HCT116 (cell line): ENCODE measurements at regions not wholly inside any gene's neighbourhood (a gene's known extent, or its start where the extent isn't known, plus 50 kb on each side); places are given as distances from the start of the nearest gene placed in this dataset.

Source experiments
- ATAC-seq: fragments of 200-7000 bp; cut with Tn5 transposase; 2 replicates; pipeline ENCODE4 v1.9.1; 2020; ENCODE audit warnings: mild to moderate bottlenecking, moderate library complexity
- BruUV-seq: library from RNA; stranded (reverse); fragments of 400-500 nt; replicated peaks from 2 replicates; lab custom pipeline; 2021; lab: Mats Ljungman, UMichigan
- CTCF ChIA-PET: fragments of 300-600 bp; sonication (Branson Sonifier 250); formaldehyde crosslinking; loops from one replicate; lab custom pipeline; 2021; ENCODE audit warnings: antibody characterized with exemption; lab: Charles Lee
- POLR2A ChIA-PET: fragments of 300-600, 350-600 bp; sonication (Branson Sonifier 250); formaldehyde crosslinking; loops from one replicate; lab custom pipeline; 2021; ENCODE audit warnings: antibody characterized with exemption; lab: Charles Lee
- RAD21 ChIA-PET, 2 experiments: fragments of 300-600 bp; sonication (Branson Sonifier 250); formaldehyde crosslinking; loops; one replicate each; lab custom pipeline; 2023; ENCODE audit warnings: low total read pairs in 2 of 2; ENCODE audit not compliant: uncharacterized antibody in 2 of 2, unreplicated experiment in 2 of 2, low non-redundant PET in 1 of 2; lab: Charles Lee
- DNase-seq: peaks from one replicate; pipeline ENCODE4 v3.0.0-alpha.2; 2010; ENCODE audit warnings: low read depth, low spot score
- H2AFZ ChIP-seq: fragments of 200-600 bp; shearing (Covaris generic), sonication (generic); 2 replicates; pipeline ENCODE4 v1.6.1; 2017; ENCODE audit warnings: low read depth, mixed run types, mixed read lengths, antibody characterized with exemption, low read length; ENCODE audit not compliant: poor library complexity, severe bottlenecking
- H3K27ac ChIP-seq: 2 replicates; pipeline ENCODE4 v1.5.1; 2012; ENCODE audit warnings: low read depth, low read length
- H3K27me3 ChIP-seq: fragments of 200-600 bp; sonication (generic); 2 replicates; pipeline ENCODE4 v1.6.1; 2016; ENCODE audit warnings: mixed run types, low read length, mixed read lengths; ENCODE audit not compliant: insufficient read depth
- H3K36me3 ChIP-seq, 2 experiments: fragments of 200-500 bp in 1 of 2; fragments of 200-600 bp in 1 of 2; sonication (Bioruptor generic) in 1 of 2; sonication (generic) in 1 of 2; 2 replicates each; pipeline versions ENCODE4 v1.5.1 to v1.6.1; 2014 to 2016; ENCODE audit warnings: low read length in 2 of 2, inconsistent platforms in 1 of 2, mixed read lengths in 1 of 2, mixed run types in 1 of 2; ENCODE audit not compliant: insufficient read depth in 2 of 2, control insufficient read depth in 1 of 2
- H3K4me1 ChIP-seq, 2 experiments: fragments of 200-600 bp in 1 of 2; sonication (generic) in 1 of 2; 2 replicates each; pipeline versions ENCODE4 v1.5.1 to v1.6.1; 2012 to 2017; ENCODE audit warnings: low read length in 2 of 2, inconsistent platforms in 1 of 2, mild to moderate bottlenecking in 1 of 2, mixed read lengths in 1 of 2, mixed run types in 1 of 2, moderate library complexity in 1 of 2; ENCODE audit not compliant: insufficient read depth in 2 of 2, control insufficient read depth in 1 of 2
- H3K4me2 ChIP-seq: fragments of 200-600 bp; sonication (generic); 2 replicates; pipeline ENCODE4 v1.6.1; 2017; ENCODE audit warnings: mixed run types, low read length, mixed read lengths
- H3K4me3 ChIP-seq, 2 experiments: fragments of 200-600 bp in 1 of 2; sonication (generic) in 1 of 2; replicated peaks in 1 of 2; 2 replicates each; pipeline ENCODE4 v1.5.1; 2011 to 2016; ENCODE audit warnings: low read length in 2 of 2, control low read depth in 1 of 2, low read depth in 1 of 2, mild to moderate bottlenecking in 1 of 2, mixed read lengths in 1 of 2, mixed run types in 1 of 2
- H3K79me2 ChIP-seq: fragments of 200-600 bp; sonication (generic); 2 replicates; pipeline ENCODE4 v1.6.1; 2017; ENCODE audit warnings: mild to moderate bottlenecking, mixed run types, low read length, moderate library complexity, mixed read lengths; ENCODE audit not compliant: insufficient read depth
- H3K9ac ChIP-seq: fragments of 200-600 bp; sonication (generic); 2 replicates; pipeline ENCODE4 v1.6.1; 2016; ENCODE audit warnings: low read length, mixed read lengths
- H3K9me2 ChIP-seq: fragments of 200-600 bp; sonication (generic), shearing (Covaris generic); 2 replicates; pipeline ENCODE4 v1.6.1; 2017; ENCODE audit warnings: mixed run types, mild to moderate bottlenecking, moderate library complexity; ENCODE audit not compliant: insufficient read depth
- H3K9me3 ChIP-seq, 2 experiments: fragments of 200-500 bp in 1 of 2; fragments of 200-600 bp in 1 of 2; sonication (Bioruptor generic) in 1 of 2; sonication (generic) in 1 of 2; 2 replicates each; pipeline ENCODE4 v1.6.1; 2014 to 2017; ENCODE audit warnings: low read length in 2 of 2, mixed read lengths in 2 of 2, inconsistent platforms in 1 of 2, low read depth in 1 of 2, mild to moderate bottlenecking in 1 of 2, mixed run types in 1 of 2, moderate library complexity in 1 of 2; ENCODE audit not compliant: control insufficient read depth in 1 of 2, insufficient read depth in 1 of 2
- H4K20me1 ChIP-seq: fragments of 200-600 bp; sonication (generic), shearing (Covaris generic); 2 replicates; pipeline ENCODE4 v1.6.1; 2017; ENCODE audit warnings: mixed run types, mild to moderate bottlenecking, moderate library complexity; ENCODE audit not compliant: insufficient read depth
- EZH2phosphoT487 ChIP-seq: fragments of 200-600 bp; IDR thresholded peaks from 2 replicates; pipeline ENCODE4 v1.6.1; 2018; ENCODE audit warnings: antibody characterized with exemption, borderline replicate concordance
- SRF ChIP-seq: IDR thresholded peaks from 2 replicates; pipeline ENCODE4 v1.6.1; 2012; ENCODE audit warnings: low read depth
- TCF7L2 ChIP-seq: IDR thresholded peaks from 2 replicates; pipeline ENCODE4 v1.7.0; 2011; ENCODE audit warnings: borderline replicate concordance, inconsistent platforms; ENCODE audit not compliant: insufficient read depth, insufficient read length; ENCODE audit errors: extremely low read depth
- intact Hi-C: fragments of 100-400 bp; cut with micrococcal nuclease; formaldehyde crosslinking; loops from 2 replicates; pipeline ENCODE4 v1.10.0; 2022
- TF ChIP-seq, protein P1 (sequence below): IDR thresholded peaks from 2 replicates; pipeline ENCODE4 v1.6.1; 2012; ENCODE audit warnings: low read depth
- TF ChIP-seq, protein P2 (sequence below), 3 experiments: fragments of 200-600 bp in 1 of 3; sonication (generic) in 1 of 3; IDR thresholded peaks in 2 of 3; conservative IDR thresholded peaks in 1 of 3; 2 replicates each; pipeline ENCODE4 v1.5.1; 2012 to 2017; ENCODE audit warnings: low read depth in 2 of 3, low read length in 2 of 3, antibody characterized with exemption in 1 of 3, borderline replicate concordance in 1 of 3, control low read depth in 1 of 3, mild to moderate bottlenecking in 1 of 3, mixed read lengths in 1 of 3, mixed run types in 1 of 3, moderate library complexity in 1 of 3; ENCODE audit not compliant: insufficient read depth in 1 of 3
- TF ChIP-seq, protein P3 (sequence below): IDR thresholded peaks from 2 replicates; pipeline ENCODE4 v1.6.1; 2012

DNA sequence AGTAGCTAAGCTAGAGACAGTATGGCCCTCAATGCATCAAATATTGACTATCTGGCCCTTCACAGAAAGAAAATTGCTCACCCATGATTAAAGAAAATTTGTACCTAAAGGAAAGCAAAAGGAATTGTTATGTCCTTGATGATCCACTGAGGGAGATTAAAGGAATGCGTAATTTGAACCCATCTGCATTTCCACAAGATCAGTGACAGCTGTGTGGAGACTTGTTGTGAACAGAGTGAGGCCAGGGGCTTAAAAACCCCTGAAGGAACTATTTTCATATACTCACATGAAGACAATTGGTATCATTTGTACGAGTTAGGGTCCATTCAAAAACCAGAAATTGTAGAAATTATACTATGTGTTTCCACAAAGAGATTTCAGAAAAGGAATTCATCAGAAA, 1908.1 kb upstream of the SEL1L start:
- TF ChIP-seq, protein P1, sequence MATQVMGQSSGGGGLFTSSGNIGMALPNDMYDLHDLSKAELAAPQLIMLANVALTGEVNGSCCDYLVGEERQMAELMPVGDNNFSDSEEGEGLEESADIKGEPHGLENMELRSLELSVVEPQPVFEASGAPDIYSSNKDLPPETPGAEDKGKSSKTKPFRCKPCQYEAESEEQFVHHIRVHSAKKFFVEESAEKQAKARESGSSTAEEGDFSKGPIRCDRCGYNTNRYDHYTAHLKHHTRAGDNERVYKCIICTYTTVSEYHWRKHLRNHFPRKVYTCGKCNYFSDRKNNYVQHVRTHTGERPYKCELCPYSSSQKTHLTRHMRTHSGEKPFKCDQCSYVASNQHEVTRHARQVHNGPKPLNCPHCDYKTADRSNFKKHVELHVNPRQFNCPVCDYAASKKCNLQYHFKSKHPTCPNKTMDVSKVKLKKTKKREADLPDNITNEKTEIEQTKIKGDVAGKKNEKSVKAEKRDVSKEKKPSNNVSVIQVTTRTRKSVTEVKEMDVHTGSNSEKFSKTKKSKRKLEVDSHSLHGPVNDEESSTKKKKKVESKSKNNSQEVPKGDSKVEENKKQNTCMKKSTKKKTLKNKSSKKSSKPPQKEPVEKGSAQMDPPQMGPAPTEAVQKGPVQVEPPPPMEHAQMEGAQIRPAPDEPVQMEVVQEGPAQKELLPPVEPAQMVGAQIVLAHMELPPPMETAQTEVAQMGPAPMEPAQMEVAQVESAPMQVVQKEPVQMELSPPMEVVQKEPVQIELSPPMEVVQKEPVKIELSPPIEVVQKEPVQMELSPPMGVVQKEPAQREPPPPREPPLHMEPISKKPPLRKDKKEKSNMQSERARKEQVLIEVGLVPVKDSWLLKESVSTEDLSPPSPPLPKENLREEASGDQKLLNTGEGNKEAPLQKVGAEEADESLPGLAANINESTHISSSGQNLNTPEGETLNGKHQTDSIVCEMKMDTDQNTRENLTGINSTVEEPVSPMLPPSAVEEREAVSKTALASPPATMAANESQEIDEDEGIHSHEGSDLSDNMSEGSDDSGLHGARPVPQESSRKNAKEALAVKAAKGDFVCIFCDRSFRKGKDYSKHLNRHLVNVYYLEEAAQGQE = no peak
- TF ChIP-seq TCF7L2 (no peak), EZH2phosphoT487 (no peak), SRF (no peak)
- TF ChIP-seq, protein P2, sequence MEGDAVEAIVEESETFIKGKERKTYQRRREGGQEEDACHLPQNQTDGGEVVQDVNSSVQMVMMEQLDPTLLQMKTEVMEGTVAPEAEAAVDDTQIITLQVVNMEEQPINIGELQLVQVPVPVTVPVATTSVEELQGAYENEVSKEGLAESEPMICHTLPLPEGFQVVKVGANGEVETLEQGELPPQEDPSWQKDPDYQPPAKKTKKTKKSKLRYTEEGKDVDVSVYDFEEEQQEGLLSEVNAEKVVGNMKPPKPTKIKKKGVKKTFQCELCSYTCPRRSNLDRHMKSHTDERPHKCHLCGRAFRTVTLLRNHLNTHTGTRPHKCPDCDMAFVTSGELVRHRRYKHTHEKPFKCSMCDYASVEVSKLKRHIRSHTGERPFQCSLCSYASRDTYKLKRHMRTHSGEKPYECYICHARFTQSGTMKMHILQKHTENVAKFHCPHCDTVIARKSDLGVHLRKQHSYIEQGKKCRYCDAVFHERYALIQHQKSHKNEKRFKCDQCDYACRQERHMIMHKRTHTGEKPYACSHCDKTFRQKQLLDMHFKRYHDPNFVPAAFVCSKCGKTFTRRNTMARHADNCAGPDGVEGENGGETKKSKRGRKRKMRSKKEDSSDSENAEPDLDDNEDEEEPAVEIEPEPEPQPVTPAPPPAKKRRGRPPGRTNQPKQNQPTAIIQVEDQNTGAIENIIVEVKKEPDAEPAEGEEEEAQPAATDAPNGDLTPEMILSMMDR (IDR thresholded peaks at IDR 0.05 in 2 of 3, conservative IDR thresholded peaks at IDR 0.05 in 1 of 3; ENCODE audit: borderline replicate concordance in 1 of 3, insufficient read depth in 1 of 3, low read depth in 2 of 3, low read length in 2 of 3) = no peak
- TF ChIP-seq, protein P3, sequence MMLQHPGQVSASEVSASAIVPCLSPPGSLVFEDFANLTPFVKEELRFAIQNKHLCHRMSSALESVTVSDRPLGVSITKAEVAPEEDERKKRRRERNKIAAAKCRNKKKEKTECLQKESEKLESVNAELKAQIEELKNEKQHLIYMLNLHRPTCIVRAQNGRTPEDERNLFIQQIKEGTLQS = no peak
- Histone ChIP-seq H3K9ac (no peak overlapping the region), H4K20me1 (no peaks in the 10 kb centered on the region), H3K27ac (no peak overlapping the region), H3K27me3 (no peaks in the 10 kb centered on the region), H3K4me3 (no peak overlapping the region), H3K79me2 (no peaks in the 10 kb centered on the region), H3K4me2 (no peak overlapping the region), H3K4me1 (no peaks in the 10 kb centered on the region), H3K9me2 (no peaks in the 10 kb centered on the region), H3K9me3 (peaks cover 12% of the 10 kb centered on the region in 2 experiments; a peak in 2 of 4 replicates), H3K36me3 (no peaks in the 10 kb centered on the region), H2AFZ (no peak overlapping the region)
- no TSS peak for BruUV-seq
- ChIA-PET RAD21 (no interaction called here), POLR2A (no interaction called here), CTCF (no interaction called here)
- intact Hi-C loops = no loop called here
- no peak for DNase-seq
- no peak for ATAC-seq
